OCI-LY7 (cell line): ENCODE measurements at regions not wholly inside any gene's neighbourhood (a gene's known extent, or its start where the extent isn't known, plus 50 kb on each side); places are given as distances from the start of the nearest gene placed in this dataset.

Source experiments
- EZH2phosphoT487 ChIP-seq: fragments of 200-600 bp; sonication (generic); IDR thresholded peaks from 2 replicates; pipeline ENCODE4 v1.6.1; 2018; ENCODE audit warnings: low read depth, borderline replicate concordance, mild to moderate bottlenecking, mixed run types, antibody characterized with exemption, low read length, moderate library complexity, mixed read lengths
- TF ChIP-seq, protein P1 (sequence below): fragments of 200-600 bp; sonication (generic); conservative IDR thresholded peaks from 2 replicates; pipeline ENCODE4 v1.5.1; 2014; ENCODE audit warnings: mild to moderate bottlenecking, antibody characterized with exemption, low read length, moderate library complexity, mixed read lengths

DNA sequence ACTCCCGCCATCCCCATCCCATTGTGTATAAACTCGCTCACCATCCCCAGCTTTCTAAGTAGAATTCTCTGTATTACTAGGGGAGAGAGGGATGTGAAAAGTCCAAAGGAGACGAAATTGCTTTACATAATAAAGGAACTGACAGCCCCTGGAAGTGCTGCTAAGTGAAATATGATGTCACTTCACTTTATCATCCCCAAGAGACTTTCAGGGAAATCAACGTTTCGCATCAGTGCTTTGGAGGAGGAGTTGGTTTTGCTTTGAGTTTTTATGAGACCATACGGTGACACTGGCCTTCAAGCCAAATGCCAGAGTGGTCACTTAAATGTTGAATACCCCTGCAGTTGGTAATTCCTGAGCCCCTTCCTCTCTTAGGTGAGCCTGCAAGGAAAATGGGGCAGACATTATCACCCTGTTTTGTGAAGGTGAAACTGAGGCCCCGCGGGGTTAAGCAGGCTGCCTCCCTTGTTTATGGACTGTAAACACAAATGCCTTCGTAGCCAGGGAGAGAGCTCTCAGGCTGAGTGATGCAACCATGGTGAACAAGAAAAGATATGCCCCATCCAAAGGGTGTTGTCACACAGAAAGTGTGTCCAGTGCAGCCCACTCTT, 58.4 kb upstream of the KAZN start:
- TF ChIP-seq, protein P1, sequence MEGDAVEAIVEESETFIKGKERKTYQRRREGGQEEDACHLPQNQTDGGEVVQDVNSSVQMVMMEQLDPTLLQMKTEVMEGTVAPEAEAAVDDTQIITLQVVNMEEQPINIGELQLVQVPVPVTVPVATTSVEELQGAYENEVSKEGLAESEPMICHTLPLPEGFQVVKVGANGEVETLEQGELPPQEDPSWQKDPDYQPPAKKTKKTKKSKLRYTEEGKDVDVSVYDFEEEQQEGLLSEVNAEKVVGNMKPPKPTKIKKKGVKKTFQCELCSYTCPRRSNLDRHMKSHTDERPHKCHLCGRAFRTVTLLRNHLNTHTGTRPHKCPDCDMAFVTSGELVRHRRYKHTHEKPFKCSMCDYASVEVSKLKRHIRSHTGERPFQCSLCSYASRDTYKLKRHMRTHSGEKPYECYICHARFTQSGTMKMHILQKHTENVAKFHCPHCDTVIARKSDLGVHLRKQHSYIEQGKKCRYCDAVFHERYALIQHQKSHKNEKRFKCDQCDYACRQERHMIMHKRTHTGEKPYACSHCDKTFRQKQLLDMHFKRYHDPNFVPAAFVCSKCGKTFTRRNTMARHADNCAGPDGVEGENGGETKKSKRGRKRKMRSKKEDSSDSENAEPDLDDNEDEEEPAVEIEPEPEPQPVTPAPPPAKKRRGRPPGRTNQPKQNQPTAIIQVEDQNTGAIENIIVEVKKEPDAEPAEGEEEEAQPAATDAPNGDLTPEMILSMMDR = no peak
- TF ChIP-seq EZH2phosphoT487 = no peak
